ENCODE measurements at regions not wholly inside any gene's neighbourhood (a gene's known extent, or its start where the extent isn't known, plus 50 kb on each side); places are given as distances from the start of the nearest gene placed in this dataset.

DNA sequence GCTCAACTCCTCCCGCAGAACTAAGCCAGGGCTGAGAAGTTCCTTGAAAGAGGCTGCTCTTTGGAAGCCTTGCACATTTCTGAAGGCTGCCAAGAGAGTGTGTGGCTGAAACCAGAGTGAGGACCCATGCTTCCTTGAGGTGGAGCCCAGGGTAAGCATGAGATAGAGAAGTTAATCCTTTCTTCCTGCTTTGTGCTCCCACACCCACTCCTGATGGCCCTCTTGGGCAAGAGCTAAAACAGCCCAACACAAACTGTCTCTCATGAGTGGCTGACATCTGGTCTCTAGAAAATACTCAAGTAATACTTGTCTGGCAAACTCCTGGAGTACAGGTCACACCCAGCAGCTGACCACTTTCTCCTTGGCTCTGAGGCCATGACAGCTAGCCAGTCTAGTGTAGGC lies 523.7 kb downstream of the INSC start:
- TF ChIP-seq POLR2A (IDR thresholded peaks at IDR 0.05) = no peak
- no peak for TF ChIP-seq CTCF (IDR thresholded peaks at IDR 0.05)
